HFF-Myc (cell line): ENCODE measurements at regions not wholly inside any gene's neighbourhood (a gene's known extent, or its start where the extent isn't known, plus 50 kb on each side); places are given as distances from the start of the nearest gene placed in this dataset.

Experiments
- DNase-seq: peaks from one replicate; pipeline ENCODE4 v3.0.0-alpha.2; 2011; ENCODE audit warnings: low read depth; ENCODE audit errors: extremely low read depth
- H3K4me3 ChIP-seq: replicated peaks from 2 replicates; pipeline ENCODE4 v1.5.1; 2011; ENCODE audit warnings: low read depth, mild to moderate bottlenecking, control low read depth, low read length
- CTCF ChIP-seq: IDR thresholded peaks from 2 replicates; pipeline ENCODE4 v1.5.1; 2012; ENCODE audit warnings: mild to moderate bottlenecking, low read depth, low read length, control low read depth; ENCODE audit errors: missing control alignments

GRCh38 chr4:123585111-123585510 is 188.5 kb downstream of the SPRY1 start:
- DNase-seq, result no peak
- no peak for TF ChIP-seq CTCF
- H3K4me3 ChIP-seq, result no peak overlapping the region

- DNase-seq, result peak; percentile 90
- H3K4me3 ChIP-seq, result no peak overlapping the region
- no peak for TF ChIP-seq CTCF
Measured at GRCh38 chr4:123587983-123588494, 191.4 kb downstream of the SPRY1 start.

- DNase-seq, result no peak
- TF ChIP-seq CTCF, result no peak
- no peak overlapping the region for H3K4me3 ChIP-seq
Measured at GRCh38 chr4:123588631-123589241, 192.1 kb downstream of the SPRY1 start.

- DNase-seq, result no peak
- H3K4me3 ChIP-seq, result no peak overlapping the region
- no peak for TF ChIP-seq CTCF
Measured at GRCh38 chr4:123589301-123589700, 192.7 kb downstream of the SPRY1 start.

GRCh38 chr4:123591875-123592274 is 195.3 kb downstream of the SPRY1 start:
- no peak for TF ChIP-seq CTCF
- H3K4me3 ChIP-seq, result no peak overlapping the region
- DNase-seq, result no peak

- TF ChIP-seq CTCF, result no peak
- no peak overlapping the region for H3K4me3 ChIP-seq
- DNase-seq, result no peak
Measured at GRCh38 chr4:123593655-123594054, 197.1 kb downstream of the SPRY1 start.

- TF ChIP-seq CTCF, result no peak
- no peak for DNase-seq
- H3K4me3 ChIP-seq, result no peak overlapping the region
Measured at GRCh38 chr4:123596805-123597204, 200.2 kb downstream of the SPRY1 start.
